GM10266 (cell line): ENCODE measurements at regions not wholly inside any gene's neighbourhood (a gene's known extent, or its start where the extent isn't known, plus 50 kb on each side); places are given as distances from the start of the nearest gene placed in this dataset.

Experiments used
- DNase-seq: peaks from one replicate; pipeline ENCODE4 v3.0.0; 2012; ENCODE audit errors: extremely low spot score
- TF ChIP-seq, protein P1 (sequence below): IDR thresholded peaks from 2 replicates; pipeline ENCODE4 v1.5.1; 2012; ENCODE audit warnings: mild to moderate bottlenecking, low read depth; ENCODE audit not compliant: control insufficient read depth, insufficient read depth; ENCODE audit errors: missing control alignments

DNA sequence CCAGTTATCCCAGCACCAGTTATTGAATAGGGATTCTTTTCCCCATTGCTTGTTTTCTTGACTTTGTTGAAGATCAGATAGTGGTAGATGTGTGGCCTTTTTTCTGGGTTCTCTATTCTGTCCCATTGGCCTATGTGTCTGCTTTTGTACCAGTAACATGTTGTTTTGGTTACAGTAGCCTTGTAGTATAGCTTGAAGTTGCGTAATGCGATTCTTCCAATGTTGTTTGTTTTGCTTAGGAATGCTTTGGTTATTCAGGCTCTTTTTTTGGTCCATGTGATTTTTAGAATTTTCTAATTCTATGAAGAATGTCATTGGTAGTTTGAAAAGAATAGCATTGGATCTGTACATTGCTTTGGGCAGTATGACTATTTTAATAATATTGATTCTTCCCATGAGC lies 94.3 kb upstream of the CHMP2B start:
- no peak for DNase-seq
- TF ChIP-seq, protein P1, sequence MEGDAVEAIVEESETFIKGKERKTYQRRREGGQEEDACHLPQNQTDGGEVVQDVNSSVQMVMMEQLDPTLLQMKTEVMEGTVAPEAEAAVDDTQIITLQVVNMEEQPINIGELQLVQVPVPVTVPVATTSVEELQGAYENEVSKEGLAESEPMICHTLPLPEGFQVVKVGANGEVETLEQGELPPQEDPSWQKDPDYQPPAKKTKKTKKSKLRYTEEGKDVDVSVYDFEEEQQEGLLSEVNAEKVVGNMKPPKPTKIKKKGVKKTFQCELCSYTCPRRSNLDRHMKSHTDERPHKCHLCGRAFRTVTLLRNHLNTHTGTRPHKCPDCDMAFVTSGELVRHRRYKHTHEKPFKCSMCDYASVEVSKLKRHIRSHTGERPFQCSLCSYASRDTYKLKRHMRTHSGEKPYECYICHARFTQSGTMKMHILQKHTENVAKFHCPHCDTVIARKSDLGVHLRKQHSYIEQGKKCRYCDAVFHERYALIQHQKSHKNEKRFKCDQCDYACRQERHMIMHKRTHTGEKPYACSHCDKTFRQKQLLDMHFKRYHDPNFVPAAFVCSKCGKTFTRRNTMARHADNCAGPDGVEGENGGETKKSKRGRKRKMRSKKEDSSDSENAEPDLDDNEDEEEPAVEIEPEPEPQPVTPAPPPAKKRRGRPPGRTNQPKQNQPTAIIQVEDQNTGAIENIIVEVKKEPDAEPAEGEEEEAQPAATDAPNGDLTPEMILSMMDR: no peak

DNA sequence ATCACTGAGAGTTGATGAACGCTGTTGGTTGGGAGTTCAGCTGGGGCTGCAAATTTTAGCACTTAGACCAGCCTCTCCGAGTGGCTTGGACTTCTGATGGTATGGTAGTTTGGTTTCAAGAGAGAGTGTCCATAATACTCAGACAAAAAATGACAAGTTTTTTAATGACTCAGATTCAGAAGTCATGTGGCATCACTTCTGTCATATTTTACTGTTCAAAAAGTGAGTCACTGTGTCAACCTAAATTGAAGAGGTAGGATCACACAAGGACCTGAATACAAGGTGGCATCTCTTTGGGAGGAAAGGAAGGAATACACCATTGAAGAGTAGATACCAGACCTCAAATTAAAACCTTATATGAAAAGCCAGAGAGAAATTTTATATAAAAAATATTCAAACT lies 99.1 kb upstream of the CHMP2B start:
- DNase-seq: no peak
- TF ChIP-seq, protein P1: no peak

DNA sequence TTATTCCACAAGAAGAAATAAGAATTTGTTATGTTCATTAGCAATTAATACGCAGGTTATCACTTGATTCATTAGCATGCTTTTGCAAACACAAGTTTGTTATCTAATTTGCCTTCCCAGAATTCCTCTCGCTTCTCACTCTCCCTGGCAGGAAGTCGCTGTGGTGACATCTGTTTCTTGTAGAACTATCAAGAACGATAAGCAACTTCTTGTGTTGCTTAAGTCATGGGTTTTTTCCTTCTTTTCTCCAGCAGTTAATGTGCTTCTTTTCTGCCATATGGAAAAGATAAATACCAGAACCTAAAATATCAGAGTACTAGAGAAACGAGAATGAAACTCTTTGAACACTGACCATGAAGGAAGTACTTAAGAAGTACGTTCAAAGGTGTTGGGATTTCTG lies 99.8 kb upstream of the CHMP2B start:
- TF ChIP-seq, protein P1: no peak
- DNase-seq: no peak

DNA sequence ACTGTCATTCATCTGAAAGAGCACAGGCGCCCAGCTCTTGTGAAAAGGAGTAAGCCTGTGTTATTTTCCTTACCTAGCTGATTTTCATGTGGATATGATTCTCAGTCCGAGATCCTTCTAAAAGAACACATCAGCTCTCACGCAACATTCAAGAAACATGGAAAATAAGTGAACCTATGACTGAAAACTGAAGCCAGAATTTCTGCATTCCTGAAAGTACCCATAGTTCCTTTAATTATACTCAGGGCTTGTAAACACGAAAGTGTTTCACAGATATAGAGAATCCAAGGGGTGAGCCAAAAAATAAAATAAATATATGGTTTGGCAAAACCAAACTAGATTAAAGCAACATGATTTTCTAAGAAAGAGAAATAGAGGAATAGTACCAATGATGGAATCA lies 100.8 kb upstream of the CHMP2B start:
- TF ChIP-seq, protein P1: no peak
- DNase-seq: no peak

DNA sequence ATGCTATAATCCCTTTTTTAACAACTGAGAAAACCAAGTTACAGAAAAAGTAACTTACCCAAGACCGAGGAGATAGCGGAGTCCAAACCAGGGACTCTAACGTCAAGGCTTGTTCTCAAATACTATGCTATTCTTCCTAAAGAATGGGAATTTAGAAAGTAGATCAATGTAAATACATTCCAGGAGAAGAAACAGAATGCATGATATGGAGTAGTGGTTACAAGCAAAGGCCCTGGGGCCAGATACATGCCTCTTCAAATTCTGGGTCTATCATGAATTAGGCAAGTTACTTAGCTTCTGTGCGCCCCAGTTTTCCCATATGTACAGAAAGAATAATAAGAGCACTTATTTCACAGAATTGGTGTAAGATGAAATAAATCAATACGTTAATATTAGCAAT lies 102.0 kb upstream of the CHMP2B start:
- DNase-seq: no peak

DNA sequence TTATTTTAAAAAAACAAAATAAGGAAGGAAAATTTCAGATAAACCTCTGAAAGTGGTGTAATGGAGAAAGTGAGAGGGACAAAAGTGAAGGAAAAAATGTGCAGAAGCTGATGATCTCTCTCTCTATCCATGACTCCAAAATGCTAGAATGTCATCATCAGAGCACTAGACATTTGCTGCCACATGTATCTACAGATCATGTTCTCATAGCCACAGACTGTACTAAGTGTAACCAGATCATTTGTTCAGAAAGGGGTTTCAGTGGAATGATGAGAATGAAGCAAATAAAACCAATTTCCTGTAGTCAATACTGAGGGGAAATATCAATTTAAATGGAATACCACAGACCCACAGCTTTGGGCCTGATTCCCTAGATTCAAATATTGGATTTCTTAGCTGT lies 104.3 kb upstream of the CHMP2B start:
- DNase-seq: no peak
- TF ChIP-seq, protein P1: no peak

More for the DNA sequence above, 102.0 kb upstream of the CHMP2B start:
- TF ChIP-seq, protein P1: no peak

DNA sequence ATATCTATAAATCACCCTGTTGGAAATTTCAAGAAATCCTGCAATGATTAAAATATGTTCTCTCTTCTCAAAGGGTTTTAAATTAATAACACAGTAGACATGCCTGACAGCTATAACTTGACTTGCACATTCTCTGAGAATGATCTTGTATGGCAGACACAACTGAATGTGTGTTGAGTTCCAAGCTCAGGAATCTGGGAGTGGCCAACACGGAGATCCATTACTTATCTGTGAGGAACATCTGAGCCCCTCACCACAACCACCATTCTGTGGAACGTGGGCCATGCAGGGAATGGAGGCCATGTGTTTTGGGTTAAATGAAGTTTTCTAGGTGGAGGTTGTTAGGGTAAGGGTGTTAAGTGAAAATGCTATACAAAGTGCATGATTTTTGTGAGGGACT lies 105.3 kb upstream of the CHMP2B start:
- TF ChIP-seq, protein P1: no peak
- no peak for DNase-seq
